ENCODE measurements at regions not wholly inside any gene's neighbourhood (a gene's known extent, or its start where the extent isn't known, plus 50 kb on each side); places are given as distances from the start of the nearest gene placed in this dataset.
A peak's percentile ranks its signal among the peaks of the same experiment; 100 is the strongest.

DNA sequence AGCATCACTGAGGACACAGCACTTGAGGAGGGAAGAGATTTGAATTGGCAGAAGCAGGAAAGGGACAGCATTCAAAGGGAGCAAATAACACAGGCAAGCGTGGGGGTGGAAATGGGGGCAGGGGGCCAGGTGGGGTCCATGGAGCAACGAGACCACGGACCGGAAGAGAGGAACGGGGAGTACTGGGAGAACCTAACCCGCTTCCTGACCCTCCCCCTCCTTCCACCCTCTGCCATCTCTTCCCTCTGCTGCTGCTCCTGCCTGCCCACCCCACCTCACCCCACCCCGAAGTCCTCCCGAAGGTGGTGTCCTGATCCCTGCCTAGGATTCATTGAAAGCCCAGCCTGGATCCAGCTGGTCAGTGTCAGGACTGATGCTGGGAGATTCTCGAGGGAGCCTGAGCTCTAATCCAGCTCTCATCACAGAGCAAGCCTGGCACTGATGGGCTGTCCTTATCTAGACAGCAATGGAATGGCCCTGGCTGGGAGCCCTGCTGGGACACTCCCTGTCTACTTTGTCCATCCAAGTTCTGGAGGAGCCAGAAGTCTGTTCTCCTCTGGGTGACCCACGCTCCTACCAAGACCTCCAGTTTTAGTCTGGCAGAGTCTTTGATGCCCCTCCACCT, 105.0 kb downstream of the TRIM29 start:
- DNase-seq: no peak

DNA sequence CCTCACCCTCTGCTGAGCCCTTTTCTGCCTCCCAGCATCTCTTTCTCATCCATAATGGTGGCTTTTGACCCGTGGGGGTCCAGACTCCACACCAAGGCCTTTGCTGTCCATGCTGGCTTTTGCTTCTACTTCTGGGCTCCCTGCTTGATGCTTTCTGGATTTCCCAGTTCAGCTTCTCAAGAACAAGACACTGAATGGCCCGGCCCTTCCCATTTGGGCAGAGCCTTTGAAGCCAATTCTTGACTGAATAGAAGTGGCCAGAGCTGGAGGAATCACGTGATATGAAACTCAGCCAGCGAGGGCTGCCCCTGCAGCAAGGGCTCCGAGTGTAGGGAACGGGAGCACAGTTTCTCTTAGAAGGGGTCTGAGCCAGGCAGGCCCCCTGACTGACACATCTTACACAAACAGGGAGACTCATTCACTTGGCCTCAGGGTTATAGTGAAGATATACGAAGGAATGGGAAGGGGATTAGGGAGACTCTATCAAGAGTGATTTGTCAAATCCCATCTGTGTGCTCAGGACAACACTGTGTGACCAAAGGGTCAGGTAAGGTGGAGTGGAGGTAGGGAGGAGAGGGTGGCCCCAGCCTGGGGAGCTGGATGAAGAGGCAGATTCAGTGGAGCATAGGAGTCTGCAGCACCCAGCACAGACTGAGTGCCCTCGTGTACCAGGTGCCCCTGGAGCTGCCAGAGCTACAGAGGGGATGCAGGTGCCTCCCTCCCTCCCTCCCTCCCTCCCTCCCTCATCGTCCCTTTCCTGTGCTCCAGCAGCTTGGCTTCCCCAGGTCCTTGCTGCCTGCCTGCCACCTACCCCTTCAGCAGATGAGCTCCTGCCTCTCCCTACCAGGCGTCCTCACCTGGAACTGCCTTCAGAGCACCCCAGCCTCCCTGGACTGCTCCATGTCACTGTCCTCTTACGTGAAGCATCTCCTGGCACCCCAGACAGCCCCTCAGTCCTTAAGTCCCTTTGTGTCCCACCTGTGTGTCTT, 106.0 kb downstream of the TRIM29 start:
- DNase-seq: no peak

DNA sequence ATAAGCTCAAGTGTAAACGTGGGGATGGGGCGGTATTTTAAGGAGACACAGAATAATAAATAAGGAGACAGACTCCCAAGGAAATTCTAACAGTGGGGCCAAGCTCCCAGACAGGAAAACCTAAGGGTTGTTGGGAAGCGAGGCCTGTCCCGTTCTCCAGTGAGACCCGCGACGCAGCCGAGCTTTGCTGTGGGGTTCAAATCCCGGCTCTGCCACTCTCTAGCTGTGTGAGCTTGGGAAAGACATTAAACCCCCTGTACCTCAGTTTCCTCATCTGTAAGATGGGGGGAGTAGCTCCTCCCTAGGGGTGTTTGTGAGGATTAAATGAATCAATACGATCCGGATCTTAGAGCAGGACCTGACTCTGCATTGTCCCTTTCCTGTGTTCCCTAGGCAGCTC, 106.8 kb downstream of the TRIM29 start:
- DNase-seq: no peak

DNA sequence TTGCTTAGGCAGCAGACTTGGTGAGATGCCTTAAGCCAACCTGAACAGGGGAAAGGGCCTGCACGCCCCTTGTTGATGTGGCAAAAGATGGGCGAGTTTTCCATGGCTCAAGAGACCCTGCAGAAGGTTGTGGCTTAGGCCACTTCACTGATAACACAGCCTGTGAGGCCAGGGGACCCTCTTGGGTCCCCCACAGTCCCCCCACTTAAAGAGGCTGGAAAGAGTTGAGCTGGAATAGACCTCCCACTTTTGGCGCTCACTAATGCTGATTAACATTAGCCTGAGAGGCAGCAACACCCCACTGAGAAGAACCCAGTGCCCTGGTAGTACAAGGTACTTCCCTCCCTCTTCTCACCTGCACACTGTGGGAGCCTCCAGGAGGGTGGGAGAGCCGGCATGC, 107.5 kb downstream of the TRIM29 start:
- DNase-seq: no peak

DNA sequence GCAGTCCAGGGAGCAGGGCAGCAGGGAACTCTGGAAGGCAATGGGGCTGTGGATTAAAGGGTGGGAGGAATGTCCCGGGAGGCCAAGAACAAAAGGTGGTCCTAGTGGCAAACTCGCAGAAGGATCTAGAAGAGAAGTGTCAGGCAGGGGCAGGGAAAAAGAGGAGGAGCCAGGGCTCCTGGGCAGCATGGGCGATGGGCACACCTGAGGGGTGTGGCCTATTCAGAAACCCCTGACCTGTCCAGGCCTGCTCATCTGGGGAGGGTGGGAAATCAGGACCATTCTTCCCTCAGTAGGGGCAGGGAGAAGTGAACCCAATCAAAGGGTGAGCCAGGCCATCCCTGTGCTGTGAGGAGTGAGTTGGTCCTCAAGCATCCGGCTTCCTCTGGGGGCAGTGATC, 108.6 kb downstream of the TRIM29 start:
- no peak for DNase-seq

DNA sequence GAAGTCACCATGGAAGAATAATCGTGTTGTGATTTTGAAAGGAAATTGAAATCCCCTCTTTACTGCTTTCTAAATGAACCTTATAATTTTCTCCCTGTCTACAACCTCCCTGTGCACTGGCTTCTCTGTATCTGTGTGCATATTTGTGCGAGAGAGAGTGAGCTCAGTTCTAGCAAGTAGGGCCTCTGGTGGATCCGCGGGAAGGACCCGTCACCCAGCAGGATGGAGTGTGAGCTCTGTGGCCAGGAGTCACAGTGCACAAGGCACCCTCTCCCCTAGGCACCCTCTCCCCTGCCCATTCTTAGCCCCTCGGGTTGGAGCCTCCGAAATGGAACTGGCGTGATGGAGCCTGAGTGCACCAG, 109.0 kb downstream of the TRIM29 start:
- no peak for DNase-seq

DNA sequence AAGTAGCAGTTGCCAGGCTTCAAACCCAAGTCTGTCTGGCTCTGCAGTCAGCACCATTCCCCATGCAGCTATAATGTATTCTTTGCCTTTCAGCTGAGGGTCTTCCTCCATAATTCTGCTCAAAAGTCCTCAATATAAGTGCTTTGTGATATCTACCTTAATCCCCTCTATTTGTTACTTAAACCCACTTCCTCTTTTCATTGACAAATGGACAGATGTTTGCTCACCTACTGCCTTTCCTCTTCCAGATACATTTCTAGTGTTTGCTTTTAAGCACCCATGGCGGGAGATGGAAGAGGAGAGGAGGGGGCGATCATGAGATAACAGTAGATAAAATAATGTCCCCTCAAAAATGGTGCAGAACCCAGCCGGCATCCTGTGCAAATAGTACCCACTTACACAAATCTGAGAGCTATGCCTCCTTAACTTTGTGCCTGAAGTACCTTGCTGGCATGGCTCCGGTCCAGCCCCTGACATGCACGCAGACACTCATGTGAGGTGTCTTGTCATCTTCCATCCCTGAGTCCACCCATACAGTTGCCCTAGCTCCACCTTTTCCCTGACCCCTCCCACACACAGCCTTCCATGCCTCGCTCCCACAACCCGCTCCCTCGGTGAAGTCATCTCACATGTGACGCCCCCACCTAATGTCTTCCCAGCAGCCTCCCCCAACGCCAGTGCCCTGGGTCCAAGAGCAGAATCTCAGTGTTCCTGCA, 109.6 kb downstream of the TRIM29 start:
- DNase-seq: no peak

DNA sequence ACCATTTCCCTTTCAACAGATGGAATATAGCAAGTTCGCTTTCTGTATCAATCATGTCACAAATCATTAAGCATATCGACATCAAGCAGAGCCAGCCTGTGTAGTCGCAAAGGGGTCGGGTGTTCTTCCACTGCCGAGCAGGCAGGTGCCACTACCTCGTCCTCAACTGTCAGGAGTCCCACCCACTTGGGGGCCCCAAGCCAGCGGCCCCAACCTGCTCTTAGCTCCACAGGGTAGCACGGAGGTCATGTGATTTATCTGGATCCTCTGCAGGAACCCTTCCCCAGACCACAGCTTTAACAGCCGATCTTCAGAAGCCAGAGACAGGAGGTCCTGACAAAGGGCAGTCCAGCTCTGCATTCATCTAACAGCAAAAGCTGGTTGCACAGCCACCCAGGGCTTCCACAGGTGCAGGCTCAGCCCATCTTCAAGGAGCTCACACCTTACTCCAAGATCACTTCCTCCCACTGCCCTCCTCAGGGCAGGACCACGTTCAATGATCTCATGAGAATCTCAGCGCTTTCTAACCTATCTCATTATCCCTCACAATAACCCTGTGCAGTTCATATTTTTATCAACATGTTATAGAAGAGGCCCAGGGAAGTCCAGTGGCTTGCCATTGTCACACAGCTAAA, 110.2 kb downstream of the TRIM29 start:
- no peak for DNase-seq

DNA sequence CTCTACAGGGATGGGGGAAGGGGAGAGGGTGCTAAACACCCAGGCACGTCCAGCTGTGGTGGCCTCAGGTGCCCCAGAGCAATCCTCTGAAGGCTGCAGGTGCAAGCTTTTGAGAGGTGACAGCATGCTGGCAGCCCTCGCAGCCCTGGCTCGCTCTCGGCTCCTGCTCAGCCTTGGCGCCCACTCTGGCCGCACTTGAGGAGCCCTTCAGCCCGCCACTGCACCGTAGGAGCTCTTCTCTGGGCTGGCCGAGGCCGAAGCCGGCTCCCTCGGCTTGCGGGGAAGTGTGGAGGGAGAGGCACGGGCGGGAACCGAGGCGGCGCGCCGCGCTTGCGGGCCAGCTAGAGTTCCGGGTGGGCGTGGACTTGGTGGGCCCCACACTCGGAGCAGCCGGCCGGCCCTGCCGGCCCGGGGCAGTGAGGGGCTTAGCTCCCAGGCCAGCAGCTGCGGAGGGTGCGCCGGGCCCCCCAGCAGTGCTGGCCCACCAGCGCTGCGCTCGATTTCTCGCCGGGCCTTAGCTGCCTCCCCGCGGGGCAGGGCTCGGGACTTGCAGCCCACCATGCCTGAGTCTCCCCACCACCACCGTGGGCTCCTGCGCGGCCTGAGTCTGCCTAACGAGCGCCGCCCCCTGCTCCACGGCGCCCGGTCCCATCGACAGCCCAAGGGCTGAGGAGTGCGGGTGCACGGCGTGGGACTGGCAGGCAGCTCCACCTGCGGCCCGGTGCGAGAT, 112.1 kb downstream of the TRIM29 start:
- DNase-seq: no peak

DNA sequence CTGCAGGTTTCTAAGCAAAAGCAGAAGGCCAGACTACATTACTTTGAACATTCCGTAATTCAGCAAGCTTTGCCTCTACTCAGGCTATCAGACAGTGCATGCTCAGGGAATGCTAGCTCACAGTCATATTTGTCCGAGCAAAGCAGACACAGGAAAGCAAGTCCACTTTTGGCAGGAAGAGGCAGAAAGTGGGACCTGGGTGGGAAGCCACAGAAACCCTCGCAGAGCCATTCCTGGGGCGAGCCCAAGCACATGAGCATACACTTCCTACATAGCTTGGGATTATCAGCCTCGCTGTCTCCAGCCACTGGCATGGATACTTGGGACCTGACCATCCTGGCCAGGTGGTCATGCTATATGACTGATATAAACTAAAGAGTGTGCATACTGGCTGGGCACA, 113.3 kb downstream of the TRIM29 start:
- no peak for DNase-seq

DNA sequence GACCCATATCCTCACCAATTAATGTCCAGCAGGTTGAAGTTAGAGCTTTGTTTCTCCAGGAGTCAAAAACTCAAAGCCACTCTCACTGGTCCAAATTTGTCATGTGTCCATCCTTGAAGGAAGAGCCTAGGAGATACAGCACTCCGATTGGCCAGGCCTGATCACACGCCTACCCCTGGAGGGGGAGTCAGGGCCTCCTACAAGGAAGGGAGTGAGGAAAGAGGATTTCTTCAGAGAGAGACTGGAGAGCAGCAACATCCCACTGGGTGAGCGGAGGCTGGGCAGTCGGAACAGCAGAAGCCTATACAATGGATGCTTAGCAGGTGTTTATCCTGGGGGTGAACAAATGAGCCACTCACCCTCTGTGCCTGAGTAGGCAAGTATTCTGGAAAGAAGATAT, 113.9 kb downstream of the TRIM29 start:
- no peak for DNase-seq

DNA sequence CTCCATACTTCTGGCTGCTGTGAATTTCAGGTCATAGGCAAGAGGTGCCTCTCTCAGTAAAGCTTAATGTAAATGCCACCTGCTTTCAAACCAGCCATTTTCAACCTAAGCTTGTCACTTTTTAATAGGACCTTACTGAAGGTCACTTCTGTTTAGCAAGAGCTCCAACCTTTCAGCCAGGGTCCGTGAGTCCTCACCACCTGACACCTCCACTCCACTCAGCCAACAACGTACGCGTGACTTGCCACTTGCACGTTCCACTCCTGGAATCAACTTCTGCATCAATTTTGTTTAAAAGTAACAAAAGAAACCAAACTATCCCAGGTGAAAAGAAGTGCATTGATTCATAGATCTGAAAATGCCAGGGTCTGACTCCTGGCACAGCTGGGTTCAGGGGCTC, 114.4 kb downstream of the TRIM29 start:
- DNase-seq: no peak

DNA sequence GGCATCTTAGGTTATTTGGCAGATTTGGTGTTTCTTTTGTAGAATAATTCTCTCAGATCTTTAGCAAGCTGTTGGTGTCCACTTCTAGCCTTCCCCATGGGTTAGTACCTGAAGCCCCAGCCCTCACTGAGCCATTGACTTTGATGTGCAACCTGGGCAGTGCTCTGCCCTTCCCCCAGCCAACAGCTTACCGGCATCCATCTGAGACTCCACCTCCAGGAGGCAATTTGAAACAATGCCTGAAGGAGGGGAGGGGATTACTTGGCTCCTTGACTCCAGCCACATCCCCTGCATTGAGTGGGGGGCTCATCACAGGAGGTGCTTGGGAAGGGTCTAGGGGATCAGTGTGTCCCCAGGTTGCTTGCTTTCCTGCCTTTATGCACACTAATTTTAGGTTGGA, 114.8 kb downstream of the TRIM29 start:
- DNase-seq: no peak

DNA sequence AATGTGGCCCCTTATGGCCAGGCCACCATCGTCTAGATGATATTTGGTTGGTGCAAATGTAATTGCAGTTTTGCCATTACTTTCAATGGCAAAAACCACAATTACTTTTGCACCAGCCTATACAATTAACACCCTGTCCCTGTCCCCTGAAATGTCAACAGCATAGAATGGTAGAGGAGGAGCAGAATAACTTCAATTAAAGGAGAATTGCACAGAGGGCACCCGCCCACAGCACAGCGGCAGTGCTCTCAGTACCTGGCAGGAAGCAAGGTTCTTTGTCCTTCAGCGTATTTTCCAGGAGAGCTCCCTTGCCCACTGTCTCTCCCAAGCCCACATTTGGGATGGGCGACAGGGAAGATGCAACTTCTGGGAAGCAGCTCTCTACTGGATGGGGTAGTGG, 115.3 kb downstream of the TRIM29 start:
- no peak for DNase-seq

DNA sequence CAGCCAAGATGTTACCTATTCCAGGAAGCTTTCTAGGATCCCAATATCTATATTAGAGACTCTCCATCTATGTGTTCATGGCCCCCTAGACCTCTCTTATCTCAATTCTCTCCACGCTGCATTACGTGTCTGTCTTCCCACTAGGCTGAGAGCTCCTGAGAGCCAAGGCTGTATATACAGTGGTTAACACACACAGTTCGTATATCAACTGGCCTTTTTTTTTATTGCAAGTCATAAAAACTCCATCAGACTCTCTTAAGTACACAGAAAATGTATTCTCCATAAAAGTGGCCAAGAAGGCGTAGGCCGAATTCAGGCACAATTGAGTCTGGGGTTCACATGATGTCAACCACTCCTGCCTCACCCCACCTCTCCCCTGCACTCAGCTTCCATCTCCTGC, 115.9 kb downstream of the TRIM29 start:
- no peak for DNase-seq

DNA sequence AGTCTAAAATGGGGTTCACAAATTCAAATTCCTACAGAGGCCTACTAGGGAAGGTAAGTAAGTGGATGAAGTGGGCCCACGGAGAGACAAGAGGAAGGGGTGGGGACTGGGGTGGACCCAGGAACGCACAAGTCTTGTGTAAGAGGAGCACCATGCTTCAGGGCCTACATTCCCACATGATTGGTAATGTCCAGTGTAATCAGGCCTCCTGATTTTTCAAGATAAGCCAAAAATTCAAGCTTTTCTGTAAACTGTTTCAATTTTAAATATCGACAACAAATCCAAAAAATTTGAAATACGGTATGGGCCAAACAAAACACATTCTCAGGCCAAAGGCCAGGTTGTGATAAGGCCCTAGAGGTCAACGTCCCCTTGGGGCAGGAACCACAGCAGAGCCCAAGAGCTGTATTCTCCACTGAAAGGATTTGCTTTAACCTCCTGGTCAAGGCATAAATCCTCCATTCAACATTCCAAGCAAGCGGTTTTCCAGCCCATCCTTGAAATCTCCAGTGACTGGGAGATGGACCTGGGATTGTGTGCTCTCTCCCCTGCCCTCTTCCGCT, 116.4 kb downstream of the TRIM29 start:
- DNase-seq: no peak

DNA sequence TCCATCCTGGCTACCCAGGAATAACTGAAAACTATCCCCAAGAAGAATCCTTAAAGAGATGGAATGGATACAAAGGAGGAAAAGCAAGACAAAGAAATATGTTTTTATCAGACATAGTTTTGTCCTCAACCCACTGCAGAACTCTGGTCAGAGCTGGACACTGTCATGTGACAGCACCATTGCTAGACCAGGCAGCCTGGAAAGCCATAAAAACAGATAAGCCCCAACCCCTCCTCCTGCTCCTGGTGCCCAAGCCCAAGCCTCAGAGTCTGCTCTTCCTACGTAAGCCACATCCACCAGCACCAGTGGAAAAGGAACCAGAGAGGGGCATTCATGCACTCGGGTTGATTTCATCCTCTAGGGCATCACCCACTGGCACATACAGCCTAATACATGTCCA, 116.9 kb downstream of the TRIM29 start:
- no peak for DNase-seq

DNA sequence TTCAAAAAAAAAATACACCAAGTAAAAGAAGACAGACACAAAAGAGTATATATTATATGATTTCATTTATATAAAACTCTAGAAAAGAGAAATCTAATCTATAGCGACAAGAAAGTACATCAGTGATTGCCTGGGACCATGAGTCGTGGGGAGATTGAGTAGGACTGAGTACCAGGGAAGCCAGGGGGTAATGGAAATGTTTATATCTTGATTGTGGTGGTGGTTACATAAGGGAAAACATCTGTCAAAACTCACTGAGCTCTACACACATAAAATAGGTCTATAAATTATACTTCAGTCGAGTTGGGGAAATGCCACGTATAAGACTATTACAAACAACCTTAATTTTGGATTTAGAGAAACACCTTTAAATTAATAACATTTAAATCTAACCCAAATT, 117.4 kb downstream of the TRIM29 start:
- no peak for DNase-seq

DNA sequence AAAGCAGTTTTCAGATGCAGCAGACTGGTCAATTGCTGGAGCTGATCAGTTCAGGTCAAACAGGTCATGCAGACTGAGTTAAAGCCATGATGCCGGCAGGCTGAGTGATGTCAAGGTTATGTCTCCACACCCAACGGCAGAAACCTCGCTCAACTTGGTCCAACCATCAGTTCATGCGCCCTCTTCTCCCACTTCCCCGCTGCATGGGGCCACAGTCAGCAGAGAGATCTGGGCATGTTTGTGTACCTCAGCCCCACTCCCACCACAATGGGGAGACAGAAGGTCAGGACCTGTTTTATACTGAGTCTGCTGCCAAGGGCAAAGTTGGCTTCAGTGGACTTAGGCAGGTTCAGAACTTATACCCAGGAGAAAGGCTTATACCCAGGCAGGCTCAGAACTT, 118.7 kb downstream of the TRIM29 start:
- DNase-seq: no peak

DNA sequence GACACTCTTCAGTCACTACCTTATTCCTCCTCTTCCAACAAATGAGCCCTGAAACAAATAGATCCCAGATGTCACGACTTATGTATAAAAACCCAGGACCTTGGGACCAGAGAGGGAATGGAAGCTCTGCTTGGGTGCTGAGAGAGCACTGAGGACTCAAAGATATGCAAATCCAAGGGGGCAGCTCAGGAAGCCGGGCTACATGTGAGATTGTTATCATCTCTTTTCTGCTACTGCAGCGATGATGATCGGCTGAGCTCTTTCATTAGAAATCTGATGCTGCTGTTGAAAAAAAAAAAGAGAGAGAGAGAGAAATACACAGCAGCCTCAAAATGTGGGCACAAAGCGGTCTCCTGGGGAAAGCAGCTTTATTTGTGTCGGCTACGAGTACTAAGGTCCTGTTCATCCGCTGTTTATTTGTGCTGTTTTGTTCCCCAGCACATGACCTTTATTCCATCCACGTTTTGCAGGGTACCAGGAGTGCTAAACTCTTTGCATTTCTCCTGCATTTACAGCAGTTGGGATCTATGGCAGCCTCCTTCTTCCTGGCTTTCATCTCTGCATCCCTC, 120.2 kb downstream of the TRIM29 start:
- no peak for DNase-seq

DNA sequence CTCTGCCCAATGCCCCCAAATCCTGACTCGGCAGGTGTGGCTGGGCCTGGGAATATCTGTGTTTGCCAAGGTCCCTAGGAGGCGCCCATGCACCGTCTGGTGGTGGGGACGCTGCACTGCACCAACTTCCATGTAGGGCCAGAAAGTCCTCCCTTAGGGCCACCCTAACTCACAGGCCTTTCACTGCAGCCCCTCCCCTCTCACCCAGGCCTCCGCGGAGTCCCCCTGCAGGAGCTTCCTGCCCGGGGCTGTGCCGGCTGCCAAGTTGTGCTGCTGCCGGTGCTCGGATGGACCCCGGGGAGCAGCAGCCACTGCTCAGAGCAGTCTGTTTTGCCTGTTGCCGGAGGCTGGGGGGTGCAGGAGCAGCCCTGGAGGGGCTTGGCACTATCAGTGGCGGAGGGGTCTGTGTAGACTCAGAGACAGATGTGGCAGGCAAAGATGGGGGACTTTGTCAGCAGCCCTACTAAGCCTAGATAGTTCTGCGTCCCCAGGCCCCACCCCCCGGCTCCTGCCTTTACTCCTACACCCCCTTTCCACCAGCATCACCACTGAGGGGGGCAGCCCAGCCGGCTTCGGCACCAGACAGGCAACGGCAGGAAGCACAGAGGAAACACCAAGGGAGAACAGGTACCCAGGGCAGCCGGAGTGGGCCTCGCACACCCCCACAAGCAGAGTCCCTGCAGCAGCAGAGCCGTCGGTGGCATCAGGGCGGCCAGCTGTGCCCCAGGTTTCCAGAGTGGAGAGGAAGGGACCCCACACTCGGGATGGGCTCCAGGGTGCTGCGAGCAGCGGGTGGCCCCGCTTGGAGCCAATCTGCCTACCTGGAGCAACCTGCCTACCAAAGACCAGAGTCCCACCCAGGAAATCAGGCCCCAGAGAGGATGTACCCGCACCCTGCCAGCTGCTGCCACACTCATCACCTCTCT, 124.3 kb downstream of the TRIM29 start:
- peak; percentile 28 for DNase-seq

All from RPMI8226 (cell line).